Stimulated activated CD8-positive, alpha-beta memory T cell treated with anti-CD3 and anti-CD28 coated beads, Interleukin-4, amount 100 ng/mL, for 24 hours (primary cell): ENCODE measurements at regions not wholly inside any gene's neighbourhood (a gene's known extent, or its start where the extent isn't known, plus 50 kb on each side); places are given as distances from the start of the nearest gene placed in this dataset.

Source experiments
- DNase-seq: peaks from one replicate; pipeline ENCODE4 v3.0.0-alpha.2; 2020; ENCODE audit warnings: low read depth

- DNase-seq: no peak
Observed at GRCh38 chr5:5014586-5015235, 125.4 kb upstream of the ADAMTS16 start.

DNA sequence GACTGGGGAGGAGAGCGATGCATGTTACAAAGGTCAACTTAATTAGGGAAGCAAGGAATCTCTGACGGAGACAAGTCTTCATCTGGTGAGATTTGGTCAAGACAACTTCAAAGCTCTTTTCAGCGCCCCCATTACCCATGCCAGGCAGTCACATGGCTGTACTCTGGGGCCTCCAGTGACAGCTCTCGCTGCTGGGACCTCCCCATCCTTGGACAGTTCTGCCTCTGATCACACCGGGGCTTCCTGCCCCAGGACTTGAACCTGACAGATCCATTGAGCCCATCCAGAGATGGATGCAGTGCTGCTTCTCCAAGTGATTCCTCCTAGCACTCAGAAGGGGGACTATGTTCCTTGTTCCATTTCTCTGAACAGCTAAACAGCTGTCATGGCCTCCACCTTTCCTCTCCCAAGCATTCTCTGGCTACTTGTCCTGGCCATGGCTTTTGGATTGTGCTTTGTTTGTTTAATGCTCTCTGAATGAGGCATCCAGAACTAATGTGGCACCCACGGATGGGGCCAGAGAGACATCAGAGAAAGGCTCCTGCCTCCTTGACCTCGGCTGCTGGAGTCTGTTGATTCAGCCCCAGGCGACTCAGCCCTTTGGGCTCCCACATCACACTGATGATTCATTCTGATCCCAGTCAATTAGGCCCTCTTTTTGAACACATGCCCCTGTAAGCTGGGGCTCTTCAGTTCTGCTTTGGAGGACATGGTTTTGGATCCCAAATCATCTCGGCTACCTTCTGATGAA, 122.1 kb upstream of the ADAMTS16 start:
- DNase-seq: no peak

DNA sequence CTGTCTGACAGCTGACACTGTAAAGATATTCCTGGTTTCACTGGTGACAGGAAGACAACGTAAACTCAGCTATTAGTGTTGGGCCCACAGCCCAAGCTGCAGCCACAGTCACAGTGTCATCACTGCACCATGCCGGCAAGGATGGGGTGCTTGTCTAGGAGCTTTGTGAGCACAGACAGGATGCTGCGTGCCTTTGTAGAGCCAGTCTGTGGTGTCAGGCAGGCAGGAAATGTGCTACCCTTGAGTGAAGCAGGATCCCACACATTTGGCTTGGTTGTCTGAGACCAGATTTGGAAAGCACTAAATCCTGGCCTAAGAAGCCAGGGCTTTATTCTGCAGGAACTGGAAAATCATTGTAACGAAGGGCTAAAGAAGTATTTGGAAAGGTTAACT, 121.6 kb upstream of the ADAMTS16 start:
- no peak for DNase-seq

DNA sequence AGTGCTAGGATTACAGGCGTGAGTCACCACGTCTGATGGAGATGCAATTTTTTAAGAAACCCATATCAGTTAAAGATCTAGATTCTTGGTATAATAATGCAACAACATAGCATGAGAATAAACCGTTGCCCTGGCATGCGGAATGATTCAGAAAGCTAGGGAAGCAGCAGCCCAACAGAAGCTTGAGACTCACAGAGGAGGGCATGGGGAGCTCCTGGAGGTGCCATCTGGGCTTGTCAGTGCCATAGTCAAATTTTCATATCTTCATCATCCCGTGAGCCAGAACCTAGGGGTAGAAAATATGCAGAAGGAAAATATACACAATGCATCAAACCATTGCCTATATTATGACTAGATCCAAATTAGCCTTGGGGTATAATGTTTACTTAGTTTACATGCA, 118.7 kb upstream of the ADAMTS16 start:
- DNase-seq: no peak

DNA sequence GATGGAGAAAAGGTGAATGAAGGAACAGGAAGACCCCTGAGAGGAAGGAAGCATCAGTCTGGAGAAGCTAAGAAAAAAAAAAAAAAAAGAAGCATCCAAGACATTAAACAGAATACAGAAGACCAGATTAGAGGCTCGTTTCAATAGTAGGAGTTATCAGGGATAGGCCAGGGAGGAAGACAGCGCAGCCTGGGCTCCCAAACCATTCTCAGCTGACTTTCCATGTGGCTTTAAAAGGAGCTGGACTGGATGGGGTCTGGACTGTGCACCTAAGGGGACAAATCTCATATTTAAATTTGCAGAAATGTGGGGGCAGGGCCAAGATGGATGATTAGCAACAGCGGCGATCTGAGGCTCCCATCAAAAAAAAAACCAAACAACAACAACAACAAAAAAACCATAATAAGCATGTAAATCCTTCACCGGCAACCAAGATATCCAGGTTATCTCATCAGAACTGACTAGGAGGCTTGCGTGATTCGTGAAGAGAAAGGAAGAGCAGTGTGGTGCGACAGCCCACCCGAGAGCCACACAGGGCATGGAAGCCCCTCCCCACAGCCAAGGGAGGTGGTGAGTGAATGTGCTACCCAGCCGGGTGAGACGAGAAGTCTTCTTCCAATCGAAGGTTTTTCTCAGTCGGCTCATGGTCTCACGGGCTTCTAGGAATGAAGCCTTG, 114.9 kb upstream of the ADAMTS16 start:
- no peak for DNase-seq

DNA sequence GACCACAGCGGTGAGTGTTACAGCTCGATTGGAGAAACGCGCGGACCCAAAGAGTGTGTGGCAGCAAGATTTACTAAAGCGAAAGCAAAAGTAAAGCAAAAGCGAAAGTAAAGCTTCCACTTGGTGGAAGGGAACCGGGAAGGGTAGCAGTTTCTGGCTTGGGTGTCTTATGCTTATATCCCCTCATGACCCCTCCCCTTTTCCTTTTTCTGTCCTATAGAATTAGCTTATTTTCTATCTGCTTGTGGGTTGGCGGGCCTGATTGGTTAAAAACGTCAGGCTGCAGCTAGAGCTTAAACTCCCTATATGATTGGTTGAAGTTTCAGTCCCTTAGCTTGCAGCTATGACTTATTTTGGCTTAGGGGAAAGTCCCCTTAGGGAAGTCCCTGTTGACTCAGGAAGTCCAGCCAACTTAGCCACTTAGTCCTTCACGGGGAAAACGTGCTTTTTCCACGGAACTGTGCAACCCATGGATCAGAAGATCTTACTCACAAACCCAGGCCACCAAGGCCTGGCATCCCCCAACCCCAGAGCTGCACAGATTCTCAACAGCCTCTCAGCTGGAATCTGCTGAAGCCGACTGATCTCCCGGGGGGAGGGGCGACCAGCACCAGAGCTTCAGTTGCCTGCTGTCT, 114.2 kb upstream of the ADAMTS16 start:
- DNase-seq: no peak

DNA sequence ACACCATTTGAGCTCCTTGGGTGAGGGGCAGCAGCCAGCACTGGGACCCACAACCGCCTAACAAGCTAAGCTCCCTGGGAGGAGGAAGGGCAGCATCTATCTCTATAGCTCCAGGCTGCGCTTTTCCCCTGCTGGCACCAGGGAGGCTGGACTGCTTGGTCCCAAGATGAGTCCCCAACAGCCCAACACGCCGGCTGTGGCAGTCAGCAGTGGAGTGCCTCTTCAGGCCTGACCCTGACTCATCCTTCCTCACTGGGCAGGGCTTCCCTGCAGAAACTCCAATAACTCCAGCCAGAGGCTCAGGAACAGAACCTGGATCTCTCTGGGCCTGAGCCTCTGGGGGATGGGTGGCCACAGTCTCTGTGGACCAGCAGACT, 113.7 kb upstream of the ADAMTS16 start:
- no peak for DNase-seq

DNA sequence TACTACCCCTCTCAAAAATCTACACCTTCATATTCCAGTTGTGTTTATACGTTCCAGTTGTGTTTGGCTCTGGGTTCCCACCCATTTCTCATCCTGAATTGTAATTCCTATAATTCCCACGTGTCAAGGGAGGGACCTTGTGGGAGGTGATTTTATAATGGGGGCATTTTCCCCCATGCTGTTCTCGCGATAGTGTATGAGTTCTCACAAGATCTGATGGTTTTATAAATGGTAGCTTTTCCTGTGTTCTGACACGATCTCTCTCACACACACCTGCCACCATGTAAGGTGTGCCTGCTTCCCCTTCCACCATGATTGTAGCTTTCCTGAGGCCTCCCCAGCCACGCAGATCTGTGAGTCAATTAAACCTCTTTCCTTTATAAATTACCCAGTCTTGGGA, 108.5 kb upstream of the ADAMTS16 start:
- DNase-seq: no peak

DNA sequence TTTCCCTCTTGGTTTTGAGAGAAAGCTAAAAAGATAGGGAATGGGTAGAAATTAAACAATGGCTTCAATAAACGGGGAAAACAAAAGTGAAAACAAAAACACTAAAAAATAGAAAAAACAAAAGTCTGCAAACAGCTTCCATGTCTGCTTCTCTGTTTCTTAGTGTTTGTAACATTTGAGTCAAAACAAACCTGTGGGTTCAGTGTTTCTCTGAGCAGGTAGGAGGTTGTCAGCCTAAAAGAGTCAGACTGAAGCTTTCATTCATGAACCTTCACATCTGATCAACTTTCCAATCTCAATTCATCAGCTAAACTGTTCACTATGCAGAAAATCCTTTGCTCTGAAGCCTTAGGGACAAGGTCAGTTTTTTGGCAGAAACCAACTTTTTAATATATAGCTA, 102.5 kb upstream of the ADAMTS16 start:
- DNase-seq: no peak

DNA sequence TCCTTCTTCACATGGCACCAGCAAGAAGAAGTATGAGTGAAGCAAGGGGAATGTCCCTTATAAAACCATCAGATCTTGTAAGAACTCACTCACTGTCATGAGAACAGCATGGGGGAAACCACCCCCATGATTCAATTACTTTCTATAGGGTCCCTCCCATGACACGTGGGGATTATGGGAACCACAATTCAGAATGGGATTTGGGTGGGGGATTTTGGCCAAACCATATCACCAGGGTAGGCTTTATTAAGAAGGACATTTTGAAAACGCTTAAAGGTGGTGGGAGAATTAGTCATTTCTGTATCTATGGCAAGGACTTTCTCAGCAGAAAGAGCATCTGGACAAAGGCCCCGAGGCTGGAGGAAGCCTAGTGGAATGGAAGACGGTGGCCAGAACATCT, 100.2 kb upstream of the ADAMTS16 start:
- no peak for DNase-seq

GRCh38 chr5:5040712-5041111, 99.4 kb upstream of the ADAMTS16 start:
- DNase-seq: no peak

GRCh38 chr5:5042806-5043205, 97.3 kb upstream of the ADAMTS16 start:
- DNase-seq: no peak

DNA sequence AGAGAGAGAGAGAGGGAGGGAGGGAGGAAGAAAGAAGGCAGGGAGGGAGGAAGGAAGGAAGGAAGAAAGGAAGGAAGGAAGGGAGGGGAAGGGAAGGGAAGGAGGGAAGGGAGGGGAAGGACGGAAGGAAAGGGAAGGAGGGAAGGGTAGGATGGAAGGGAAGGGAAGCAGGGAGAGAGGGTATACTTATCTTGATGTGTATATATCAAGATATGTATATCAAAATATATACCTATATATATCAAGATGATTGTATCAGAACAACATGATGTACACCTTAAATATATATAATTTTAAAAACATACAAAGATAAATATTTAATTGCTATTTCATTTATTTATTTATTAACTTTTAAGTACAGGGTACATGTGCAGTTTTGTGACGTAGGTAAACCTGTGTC, 96.8 kb upstream of the ADAMTS16 start:
- no peak for DNase-seq

GRCh38 chr5:5044247-5044840, 95.8 kb upstream of the ADAMTS16 start:
- DNase-seq: no peak

DNA sequence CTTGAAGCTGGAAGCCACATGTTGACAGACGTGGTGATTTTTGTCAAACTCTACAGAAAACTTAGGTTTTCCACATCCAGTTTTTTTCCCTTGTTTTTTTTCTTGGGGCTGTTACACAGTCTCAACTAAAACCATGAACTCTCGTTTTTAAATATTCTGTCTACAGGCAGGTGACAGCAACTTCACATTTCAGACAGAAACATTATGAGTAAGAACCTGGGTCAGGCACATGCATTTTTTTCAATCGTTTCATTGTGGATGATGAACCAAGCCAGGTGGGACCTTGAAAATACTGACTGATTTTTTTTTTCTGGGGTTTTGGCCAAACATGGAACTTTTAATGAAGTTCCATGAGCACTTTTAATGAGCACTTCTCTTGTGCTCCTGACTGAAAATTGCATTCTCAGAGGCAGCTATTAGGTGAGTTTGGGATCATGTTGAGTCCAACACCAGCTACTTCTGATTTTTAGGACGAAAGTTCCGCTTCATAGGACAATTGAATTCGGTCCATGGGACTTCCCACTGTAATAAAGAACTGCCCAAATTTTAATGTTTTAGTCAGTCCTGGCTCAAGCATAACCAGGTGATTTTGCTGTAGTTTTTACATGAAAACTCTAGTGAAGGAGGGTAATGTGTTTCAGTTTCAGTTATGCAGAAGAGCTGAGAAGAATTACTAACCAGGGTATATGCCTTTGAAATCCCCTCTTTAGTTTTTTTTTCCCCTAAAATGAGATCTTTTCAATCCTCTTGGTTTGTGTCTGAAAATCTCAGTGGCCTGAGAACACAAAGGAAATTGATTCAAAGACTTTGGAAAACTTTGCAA, 93.2 kb upstream of the ADAMTS16 start:
- DNase-seq: no peak

- no peak for DNase-seq
Observed at GRCh38 chr5:5050801-5051200, 89.3 kb upstream of the ADAMTS16 start.

DNA sequence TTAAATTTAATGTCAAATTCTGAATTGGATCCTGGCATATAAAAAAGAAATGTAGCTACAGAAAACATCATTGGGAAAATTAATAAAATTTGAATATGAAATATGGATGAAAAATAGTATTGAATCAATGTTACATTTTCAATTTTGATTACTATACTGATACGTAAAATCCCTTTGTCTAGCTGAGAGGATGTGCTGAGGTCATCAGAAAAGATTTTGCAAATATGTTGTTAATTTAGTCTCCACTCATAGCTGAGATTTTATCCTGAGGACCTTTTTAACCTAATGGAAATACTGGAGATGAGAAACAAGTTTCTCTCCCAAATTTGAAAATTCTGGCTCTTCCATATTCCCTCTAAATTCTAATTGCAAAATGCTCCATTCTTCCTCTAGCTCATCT, 84.4 kb upstream of the ADAMTS16 start:
- no peak for DNase-seq

DNA sequence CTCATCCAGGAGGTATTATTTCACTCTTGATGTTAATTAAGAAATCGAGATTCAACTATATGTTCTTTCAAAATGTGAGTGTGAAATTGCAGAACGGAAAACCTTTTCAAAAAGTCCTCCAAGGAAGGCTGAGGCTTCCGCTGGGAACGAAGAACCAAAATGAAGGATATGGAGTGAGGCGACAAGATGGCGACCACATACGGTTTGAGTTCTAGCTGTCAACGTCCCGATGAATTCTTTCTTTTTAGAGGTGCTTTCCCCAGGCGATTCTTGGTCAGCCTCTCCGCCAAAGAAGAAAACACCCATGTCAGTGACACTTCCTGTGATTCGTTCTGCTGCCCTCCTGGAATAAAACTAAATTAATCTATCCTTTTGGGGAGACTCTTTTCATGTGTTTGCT, 78.3 kb upstream of the ADAMTS16 start:
- no peak for DNase-seq

DNA sequence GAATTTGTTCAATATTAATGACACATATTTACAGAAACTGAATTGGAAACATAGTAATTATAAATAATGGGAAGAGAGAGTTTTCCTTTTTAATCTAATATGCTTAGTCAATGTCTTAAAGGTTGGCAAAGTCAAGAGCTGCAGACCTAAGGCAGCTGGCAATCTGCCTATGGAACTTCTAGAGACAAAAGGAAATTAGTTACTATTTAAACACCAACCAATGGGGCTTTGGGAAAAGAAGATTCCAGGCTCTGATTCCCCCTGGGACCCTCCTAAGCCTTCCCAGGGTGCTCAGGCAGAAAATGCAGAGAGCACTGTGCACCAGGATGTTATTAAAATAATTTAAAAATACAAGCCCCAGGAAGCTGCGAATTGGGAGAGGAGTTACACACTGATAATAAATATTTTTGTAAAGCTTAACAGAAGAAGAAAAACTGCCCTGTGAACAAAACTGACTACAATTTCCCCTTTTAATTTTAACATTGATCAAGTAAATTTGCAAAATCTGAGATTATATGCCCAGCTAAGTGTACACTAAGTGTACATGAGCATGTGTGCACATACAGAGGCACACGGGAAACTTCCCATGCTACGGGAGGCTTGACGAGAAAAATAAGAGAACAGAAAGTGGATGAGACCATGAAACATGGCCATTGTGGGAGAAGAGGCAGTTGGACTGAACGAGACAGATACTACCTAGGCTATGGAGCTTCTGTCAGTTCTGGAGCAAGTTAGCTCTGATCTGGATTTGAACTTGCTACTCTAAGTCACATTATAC, 77.4 kb upstream of the ADAMTS16 start:
- DNase-seq: no peak

DNA sequence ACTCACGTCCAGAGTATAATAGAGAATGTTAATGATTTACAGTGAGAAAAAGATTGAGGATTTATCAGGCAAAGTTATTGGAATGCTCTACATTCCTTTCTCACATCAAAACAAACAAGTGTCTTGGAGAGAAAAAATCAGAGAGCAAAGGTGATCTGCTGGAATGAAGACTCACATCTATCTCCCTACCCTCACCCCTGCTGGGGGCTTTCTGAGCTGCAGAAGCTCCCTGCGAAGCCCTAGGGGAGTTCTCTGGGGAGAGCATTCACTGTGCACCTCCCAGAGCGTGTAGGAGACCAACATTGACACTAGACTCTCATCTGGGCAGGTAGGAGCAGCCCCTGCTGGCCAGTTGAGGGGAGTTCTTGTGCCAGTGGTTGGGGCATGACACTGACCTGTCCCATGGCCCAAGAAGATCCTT, 76.6 kb upstream of the ADAMTS16 start:
- no peak for DNase-seq

DNA sequence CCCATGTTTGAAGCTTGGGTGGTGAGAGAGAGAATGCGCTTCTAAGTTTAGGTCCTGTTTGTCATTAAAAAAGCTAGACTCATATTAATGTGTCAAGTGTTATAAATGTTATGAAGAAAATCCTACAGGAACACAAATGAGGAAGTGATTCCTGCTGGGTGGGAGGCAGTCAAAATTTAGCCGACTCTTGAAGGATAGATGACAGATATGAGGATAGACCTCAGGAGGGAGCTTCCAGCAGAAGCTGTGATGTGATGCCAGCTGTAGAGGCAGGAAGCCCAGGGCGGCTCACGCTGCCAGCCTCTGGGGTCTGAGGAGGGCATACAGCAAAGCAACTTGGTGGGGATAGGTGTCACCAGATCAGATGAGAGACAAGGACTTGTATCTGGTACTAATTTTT, 74.7 kb upstream of the ADAMTS16 start:
- no peak for DNase-seq
